ENCODE measurements at regions not wholly inside any gene's neighbourhood (a gene's known extent, or its start where the extent isn't known, plus 50 kb on each side); places are given as distances from the start of the nearest gene placed in this dataset.

DNA sequence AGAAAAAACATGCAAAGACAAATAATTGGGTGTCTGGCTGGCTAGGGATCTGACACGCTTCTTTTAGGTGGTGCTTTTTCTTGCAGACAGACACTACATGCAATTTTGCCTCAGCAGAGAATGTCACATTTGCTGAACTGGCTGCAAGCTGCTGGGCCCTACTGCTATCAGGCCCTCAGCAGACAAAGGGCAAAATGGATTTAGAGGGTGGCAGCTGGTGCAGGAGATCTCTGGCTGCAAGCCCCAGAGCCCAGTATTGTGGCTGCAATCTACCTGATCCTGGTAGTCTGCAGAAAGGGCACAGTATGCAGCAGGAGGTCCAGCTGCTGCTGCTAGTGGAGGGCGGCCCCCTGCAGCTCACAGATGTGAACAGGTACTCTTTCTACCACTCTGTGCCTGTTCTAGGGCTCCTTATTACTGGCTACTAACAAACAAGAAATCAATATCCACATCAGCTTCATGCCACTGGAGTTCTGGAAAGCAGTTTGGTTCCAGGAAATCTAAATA is 796.7 kb upstream of the CELF4 start:
- no peak for DNase-seq (ENCODE audit: low read depth in 2 of 2)

DNA sequence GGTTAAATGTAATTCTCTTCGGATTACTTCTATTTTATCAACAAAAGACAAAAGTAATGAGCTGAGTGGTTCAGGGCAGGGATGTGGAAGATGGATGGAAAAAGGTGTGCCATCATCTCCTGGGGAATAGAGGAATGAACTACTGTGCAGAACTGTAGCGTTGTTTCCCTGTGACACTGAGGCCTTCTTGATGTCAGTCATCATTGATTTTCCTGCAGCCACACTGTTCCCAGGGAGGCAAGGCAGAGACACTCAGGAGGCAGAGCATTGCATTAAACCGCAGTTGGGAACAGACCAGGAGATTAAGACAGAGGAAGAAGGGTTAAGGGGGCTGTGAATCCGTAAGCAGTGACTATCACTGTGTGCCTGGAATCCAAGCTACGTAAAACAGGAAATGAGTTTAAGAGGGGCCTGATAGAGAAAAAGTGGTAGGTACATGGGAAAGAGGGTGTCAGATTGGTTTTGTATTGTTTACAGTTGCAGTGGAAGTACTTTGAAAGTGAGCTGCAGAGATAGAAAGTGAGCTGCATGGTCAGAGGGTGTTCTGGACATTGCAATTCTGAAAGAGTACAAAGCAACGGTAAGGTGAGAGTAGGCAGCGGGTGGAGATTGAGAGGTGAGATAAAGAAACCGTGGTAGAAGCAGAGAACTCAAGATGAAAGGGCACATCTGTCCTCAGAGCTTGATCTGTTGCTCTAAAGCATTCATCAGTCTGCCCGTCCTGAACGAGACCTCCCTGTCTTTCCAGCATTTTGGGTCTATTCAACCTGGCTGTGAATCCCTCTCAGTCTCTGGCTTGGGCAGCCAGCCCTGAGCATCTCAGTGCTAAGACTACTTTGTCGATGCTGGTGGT is 793.4 kb upstream of the CELF4 start:
- no peak for DNase-seq (ENCODE audit: low read depth in 2 of 2)

DNA sequence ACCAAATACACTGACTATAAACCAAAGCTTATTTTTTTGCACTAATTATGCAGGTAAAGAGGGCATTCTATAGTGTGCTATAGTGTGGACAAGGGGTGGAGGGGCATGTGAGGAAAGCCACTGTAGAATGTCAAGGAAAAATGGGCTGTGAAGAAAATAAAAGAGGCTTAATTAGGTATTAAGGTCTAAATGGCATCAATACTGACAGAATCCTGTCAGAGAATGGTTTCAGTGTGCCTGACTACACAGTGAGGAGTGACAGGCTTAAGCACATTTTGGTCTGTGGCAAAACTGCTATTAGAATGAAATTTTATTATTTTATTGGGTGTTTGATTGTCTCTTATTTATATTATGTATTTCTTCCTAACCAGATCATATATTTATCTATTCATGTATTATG is 787.6 kb upstream of the CELF4 start:
- DNase-seq (ENCODE audit: low read depth in 2 of 2): no peak

DNA sequence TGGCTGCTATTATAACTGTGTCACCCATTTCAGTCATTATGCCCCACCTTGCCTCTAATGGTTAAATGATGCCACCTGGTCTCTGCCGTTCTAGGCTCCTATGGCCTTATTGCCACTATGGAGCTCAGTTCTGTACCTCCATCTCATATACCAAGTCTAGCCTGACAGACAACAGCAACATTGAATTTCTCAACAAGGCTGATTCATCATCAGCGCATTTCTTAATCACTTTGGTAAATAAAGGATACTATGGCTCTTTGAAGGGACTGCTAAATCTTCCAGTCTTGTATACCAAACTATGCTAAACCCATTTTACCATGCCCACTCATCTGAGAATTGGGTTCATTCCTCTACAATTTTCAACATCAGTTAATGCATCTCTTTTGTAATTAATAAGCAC is 784.5 kb upstream of the CELF4 start:
- DNase-seq (ENCODE audit: low read depth in 2 of 2): no peak

DNA sequence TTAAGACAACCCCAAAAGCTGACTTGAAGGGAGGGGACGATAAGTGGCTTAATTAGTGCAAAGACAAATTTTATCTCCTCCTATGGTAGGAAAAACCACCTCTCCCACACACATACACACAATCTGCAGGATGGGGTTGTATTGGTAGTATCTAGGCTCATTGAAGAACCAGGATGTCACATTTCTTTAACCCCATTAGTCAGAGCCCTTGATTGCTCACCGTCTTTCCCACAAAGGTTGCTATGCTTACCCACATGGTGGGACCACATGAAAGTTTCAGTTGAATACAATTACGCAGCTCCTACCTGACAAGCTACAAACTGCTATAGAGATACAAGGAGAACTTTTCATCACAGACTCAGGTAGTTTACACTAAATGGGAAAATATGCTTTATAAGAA is 765.0 kb upstream of the CELF4 start:
- no peak for DNase-seq (ENCODE audit: low read depth in 2 of 2)

DNA sequence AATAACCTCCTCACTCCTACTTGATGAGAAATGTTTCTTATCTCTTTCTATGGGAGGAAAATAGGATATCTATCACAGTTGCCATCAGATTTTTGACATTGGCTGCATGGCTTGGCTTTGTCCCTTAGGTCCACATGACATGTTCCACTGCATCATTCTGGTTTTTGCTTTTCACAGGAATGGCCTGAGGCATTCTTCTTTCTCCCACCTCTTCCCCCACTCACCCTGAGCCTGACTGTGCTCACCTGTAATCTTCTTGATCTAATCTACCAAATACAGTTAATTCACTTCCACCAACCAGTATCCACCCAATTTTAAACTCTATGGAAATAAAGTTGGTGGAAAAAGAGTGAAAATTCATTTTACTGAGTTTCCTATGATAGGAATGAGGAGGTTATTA is 763.5 kb upstream of the CELF4 start:
- DNase-seq (ENCODE audit: low read depth in 2 of 2): no peak

DNA sequence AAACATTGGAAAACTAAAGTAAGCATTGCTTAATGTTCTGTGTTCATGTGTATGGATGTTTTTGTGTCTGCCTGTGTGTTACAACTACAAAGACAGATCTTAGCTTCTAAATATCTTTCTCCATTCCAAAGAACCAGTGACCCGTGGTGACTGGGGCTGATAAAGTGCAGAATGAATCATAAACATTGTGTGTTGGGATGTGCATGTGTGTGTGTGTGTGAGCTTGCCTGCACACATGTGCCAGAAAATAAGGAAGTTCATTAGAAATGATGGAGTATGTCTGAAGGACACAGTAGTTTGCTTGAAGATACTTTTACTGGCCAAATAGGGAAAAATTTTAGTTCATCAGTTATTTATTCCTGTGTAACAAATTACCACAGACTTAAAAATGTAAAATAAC is 756.6 kb upstream of the CELF4 start:
- no peak for DNase-seq (ENCODE audit: low read depth in 2 of 2)

DNA sequence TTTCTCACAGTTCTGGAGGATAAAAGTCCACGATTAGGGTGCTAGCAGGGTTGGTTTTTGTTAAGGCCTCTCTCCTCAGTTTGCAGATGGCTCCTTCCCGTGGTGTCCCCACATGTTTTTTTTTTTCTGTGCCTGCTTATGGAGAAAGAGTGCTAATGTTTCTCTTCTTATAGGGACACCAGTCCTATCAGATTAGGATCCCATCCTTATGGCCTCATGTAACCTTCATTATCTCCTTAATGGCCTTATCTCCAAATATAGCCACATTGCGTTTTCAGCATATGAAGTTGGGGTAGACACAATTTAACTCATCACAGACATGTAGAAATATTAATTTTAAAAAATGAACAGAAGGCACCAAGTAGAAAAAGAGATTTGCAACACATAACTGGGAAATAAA is 755.7 kb upstream of the CELF4 start:
- no peak for DNase-seq (ENCODE audit: low read depth in 2 of 2)

DNA sequence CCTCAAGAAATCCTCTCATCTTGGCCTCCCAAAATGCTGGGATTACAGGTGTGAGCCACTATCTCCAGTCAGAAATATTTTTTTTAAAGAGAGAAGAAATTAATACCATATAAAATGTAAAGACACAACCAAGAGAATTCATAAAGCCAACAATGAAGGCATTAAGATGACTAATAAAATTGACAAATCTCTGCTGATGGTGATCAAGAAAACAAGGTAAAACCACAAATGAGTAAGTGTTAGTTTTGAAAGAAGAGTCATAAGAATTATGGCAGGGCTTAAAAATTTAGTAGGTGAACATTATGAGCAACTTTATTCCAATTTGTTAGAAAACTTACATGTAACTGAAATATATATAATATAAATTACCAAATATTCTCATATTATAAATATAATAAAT is 752.8 kb upstream of the CELF4 start:
- DNase-seq (ENCODE audit: low read depth in 2 of 2): no peak

DNA sequence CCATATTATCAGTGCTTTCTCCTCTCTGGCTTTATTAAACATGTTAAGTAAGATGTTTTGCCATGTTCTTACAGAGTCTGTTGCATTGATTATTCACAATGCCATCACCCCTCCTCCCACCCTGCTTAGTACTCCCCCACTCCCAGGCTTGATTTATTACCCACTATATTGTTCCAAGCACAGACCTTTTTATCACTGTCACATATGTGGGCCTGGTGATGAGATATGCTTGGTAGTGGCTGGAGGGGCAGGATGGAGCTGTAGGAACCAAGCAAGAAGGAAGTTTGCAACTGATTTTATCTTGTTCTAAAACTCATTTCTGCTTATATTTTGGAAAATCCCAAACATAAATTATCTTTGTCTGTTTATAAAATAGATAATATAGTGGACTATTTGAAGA is 748.2 kb upstream of the CELF4 start:
- no peak for DNase-seq (ENCODE audit: low read depth in 2 of 2)

DNA sequence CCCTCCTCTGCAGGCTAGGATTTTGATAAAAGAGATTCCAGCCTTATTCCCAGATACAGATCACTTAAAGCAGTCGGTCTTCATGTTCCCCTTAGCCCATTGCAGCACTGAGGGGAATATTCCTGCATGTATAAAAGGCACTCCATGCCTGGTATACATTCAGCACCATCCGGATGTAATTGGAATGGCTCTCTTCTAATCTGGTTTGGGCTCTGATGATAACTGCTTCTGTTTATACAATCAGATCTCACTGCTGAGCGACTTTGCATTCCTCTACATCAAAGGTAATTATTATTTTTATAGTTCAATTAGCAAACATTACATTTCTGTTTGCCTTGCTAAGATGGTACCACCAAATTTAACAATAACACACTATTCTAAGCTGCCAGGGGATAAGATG is 746.9 kb upstream of the CELF4 start:
- no peak for DNase-seq (ENCODE audit: low read depth in 2 of 2)

DNA sequence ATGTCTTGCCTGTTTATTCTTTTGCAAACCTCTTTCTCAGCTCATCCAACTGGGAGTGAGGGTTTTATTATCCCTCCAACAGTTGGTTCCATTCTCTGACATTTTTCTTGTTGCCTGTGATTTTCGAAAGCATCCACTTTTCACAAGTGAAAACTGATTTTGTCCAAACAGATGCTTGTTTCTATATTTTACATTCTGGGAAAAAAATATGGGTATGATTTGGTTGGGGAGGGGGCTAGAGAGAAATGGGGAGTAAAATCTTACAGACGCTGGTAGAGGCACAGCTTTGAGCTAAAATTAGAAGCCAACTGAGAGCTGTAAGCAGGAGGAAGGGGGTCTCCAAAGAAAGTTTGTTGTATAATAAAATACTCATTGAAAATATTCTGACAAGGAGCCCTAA is 745.3 kb upstream of the CELF4 start:
- no peak for DNase-seq (ENCODE audit: low read depth in 2 of 2)

DNA sequence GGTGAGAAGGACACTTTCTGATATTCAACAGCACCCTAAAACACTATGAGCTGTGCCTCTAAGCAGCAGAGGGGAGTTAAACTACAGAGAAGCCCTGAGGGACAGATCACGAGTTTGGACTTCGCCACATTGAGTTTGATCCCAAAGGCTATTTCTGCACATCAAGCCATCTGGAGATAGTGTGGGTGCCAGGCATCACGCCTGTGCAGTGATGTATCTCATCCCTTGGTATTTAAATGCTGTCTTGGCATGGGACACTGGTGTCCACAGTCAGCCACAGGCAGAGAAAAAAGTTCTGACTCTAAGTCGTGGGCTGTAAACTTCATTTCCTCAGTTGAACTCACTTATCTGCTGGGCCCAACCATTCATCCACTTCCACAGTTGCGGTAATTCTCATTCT is 742.3 kb upstream of the CELF4 start:
- no peak for DNase-seq (ENCODE audit: low read depth in 2 of 2)

DNA sequence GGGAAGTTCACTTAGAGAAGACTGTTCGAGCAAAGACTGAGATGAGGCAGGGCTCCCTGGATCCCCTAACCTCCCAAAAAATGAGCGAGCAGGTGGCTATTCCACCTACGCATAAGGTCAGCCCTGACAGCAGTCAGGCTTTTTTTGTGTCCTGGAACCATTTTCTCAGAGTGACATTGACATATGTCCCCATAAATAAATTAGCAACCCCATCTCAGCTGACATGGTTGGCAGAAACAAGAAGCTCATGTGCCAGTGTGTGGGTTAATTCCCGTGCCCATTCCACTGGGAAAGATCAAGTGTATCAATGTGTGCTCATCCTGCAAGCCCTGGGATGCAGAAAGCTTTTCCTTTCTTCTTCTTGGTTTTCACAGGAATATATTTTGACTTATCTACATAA is 740.4 kb upstream of the CELF4 start:
- DNase-seq (ENCODE audit: low read depth in 2 of 2): no peak

DNA sequence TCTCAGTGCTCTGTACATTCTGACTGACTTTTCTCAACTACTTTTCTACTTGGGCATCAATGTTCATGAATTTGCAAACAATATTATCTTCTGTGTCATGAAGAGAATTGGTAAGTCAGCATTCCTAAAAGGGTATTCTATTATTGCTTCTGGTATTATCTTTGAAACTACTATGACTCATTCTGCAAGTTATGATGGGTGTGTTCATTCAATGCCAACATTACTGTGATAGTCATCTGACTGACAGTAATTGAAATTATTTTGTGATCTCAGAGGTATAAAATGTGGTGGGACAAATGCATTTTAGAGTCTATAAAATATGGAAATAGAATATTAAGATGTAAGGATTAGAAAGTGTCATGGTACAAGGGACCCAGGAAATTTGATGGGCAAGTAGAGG is 736.0 kb upstream of the CELF4 start:
- no peak for DNase-seq (ENCODE audit: low read depth in 2 of 2)

DNA sequence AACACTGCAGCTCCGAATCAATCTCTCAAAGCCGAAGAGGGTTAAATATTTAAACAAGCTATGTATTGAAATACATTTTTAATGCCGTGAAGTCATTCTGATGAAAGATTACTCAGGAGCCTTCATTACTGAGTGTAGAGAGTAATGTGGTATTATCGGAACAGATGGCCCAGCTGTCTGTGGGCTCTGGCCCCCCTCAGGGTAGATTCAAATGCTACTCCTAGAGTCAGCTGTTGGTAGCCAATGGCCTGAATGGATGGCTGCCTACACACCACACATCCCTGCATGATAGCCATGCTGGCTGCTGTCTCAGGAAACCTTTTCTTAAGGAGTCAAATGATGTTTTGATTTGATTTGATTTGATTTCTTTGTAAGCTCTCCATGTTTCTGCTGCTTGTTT is 732.3 kb upstream of the CELF4 start:
- no peak for DNase-seq (ENCODE audit: low read depth in 2 of 2)

DNA sequence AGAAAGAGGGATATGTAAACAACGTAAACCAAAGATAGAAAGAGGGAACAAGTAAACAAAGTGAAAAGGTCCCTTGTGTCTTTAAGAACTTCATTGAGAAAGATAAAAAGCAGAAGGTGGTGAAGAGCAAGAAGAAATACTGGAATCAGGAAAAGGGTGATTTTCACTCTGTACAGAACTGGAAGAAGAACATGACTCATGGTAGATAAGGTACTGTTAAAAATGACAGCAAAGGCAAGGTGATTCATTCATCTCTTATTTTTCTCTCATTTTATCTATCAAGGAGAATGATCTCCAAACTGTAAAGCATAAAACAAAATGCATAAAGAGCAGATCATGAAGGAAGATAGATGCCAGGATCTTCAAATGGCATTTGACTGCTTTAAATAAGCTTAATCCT is 724.6 kb upstream of the CELF4 start:
- no peak for DNase-seq (ENCODE audit: low read depth in 2 of 2)

DNA sequence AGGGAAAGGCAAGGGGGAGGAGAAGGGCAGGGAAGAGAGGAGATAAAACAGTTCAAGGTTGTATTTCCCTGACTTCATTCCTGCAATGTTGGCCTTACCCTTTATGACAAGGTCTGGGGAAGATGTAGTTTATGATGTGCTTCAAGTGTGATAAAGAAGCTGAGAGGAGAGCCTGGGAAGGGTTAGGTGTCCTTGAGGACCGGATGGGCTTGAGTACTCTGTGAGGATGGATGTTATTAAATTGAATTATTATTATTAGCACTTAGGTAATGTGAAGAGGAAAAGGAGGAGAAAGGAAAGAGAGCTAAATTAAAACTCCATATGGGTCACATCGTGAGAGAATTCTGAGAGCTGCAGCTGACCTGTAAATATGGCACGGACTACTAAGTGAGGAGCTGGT is 719.4 kb upstream of the CELF4 start:
- DNase-seq (ENCODE audit: low read depth in 2 of 2): no peak

DNA sequence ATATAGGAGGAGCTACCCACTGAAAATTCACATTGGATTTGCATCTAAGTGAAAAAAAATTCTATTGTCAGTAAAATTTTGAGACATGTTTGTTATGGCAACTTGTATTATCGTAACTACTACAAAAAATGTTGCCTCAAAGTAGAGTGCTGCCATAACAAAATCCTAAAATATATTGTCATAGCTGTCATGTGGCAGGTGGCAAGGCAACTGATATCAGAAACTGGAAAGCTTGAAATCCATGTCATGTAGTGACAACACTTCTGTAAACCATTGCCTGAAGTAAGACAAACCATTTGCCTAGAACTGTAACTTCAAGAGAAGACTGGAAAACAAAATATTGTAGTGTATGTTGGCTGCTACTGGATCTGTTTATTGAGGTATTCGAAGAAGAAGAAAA is 697.5 kb upstream of the CELF4 start:
- no peak for DNase-seq (ENCODE audit: low read depth in 2 of 2)

DNA sequence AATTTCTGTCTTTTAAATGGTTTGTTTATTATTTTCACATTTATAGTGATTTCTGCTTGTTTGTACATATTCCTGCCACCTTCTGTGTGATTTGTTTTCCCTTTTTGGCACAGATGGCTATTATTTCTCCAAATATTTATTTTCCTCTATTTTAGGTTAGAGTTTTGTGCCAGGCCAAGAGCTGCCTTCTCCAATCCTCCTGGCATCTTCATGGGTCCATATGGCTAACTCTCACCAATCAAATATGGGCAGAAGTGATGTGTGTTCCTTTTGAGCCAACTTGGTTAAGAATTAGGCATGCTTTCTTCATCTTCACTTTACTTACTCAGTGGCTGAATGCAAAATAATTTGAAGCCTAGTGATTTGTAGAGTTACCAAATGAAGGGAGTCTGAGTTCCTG is 697.1 kb upstream of the CELF4 start:
- no peak for DNase-seq (ENCODE audit: low read depth in 2 of 2)

DNA sequence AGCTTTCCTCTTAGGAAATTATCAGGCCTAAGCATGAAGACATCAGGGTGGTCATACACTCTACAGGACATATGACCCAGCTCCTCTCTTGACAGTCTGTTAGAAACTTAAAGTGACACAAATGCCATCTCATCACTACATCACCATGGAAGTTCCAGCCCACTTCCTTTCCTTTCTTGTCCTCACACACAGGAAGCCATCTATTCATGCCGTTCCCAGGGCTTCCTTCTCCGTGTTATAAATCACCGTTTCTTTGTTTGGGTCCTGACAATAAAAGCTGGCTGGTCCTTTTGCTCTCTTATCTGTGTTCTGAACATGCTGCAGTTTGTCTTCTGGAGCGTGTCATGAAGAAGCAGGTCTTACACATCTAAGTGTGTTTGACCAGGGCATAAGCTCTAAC is 692.1 kb upstream of the CELF4 start:
- DNase-seq (ENCODE audit: low read depth in 2 of 2): no peak

DNA sequence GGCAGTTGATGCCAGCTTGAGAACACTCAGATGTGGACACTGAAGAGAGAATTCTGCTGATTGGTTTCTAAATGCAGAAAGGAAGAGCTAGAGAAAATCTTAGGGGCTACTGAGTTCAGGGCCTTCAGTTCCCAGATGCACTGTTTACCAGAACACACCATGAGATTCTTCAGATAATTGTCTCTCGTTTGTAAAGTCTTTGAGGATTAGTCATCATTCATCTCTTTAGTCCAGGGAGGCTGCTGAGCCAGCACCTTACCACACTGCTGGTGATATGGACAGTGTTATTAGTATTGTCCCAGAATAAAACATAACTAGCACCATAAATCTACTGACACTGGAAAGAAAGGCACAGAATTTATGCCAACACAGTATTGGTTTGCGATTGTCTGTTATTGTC is 690.8 kb upstream of the CELF4 start:
- DNase-seq (ENCODE audit: low read depth in 2 of 2): no peak

DNA sequence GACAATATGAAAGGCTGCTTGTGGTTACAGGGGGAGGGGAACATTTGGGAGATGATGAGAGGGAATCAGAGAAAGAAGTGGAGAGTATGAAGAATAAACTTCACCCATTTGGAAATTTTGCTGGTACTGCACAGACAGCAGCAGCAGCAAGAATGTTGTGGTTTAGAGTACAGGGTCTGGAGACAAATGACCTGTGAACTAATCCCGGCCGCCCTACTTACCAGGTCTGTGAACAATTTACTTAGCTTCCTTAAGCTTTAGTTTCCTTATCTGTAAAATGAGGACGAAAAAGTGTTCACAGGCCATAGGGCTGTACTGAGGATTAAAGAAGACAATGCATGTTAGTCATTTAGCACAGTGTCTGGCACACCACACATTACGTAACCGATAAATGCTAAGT is 685.4 kb upstream of the CELF4 start:
- DNase-seq (ENCODE audit: low read depth in 2 of 2): no peak

DNA sequence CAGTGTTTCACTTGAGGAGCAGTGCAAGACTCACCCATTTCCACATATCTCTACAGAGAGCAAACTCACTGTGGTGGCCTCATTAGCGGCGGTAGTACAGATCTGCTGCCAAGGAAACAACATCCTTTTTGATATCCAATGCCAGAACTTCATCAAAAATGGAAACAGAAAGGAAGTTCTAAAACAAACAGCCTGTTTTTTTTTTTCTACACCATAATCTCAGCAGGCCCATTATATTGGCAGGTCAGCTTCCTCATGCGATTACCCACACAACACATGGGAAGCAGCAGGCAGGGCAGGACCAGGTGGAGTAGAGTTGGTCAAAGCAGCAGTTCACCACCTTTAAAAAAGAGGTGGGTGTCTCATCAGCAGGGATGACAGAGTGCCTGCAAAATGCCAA is 678.9 kb upstream of the CELF4 start:
- DNase-seq (ENCODE audit: low read depth in 2 of 2): no peak
